ENCODE measurements at regions not wholly inside any gene's neighbourhood (a gene's known extent, or its start where the extent isn't known, plus 50 kb on each side); places are given as distances from the start of the nearest gene placed in this dataset.

DNA sequence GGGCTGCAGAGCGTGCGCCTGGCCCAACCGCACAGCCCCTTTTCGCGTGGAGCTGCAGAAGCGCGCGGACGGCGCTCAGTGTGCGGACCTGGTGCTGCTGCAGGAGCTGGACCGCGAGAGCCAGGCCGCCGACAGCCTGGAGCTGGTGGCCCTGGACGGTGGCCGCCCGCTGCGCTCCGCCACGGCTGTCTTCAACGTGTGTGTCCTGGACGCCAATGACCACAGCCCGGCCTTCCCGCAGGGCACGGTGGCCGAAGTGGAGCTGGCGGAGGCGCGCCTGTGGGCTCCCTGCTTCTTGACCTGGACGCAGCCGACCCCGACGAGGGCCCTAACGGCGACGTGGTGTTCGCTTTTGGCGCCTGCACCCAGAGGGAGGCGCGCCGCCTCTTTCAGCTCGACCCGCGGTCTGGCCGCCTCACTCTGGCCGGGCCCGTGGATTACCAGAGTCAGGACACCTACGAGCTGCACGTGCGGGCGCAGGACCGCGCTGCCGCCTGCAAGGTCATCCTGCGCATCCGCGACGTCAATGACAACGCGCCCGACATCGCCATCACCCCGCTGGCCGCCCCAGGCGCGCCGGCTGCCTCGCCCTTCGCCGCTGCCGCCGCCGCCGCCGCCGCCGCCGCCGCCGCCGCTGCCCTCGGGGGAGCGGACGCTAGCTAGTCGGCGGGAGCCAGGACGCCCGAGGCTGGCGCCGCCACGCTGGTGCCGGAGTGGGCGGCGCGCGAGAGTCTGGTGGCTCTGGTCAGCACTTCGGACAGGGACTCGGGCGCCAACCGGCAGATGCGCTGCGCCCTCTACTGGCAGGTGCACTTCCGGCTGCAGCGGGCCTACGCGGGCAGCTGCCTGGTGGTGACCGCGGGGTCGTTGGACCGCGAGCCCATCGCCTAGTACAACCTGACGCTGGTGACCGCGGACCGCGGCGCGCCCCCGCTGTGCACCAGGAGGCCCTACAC, 172.2 kb downstream of the OLFM4 start:
- WGBS (ENCODE audit: extremely low coverage, insufficient read length, low lambda C conversion rate) = no CpG with 5 or more reads among the region's 121 CpGs

More for the DNA sequence above, 172.2 kb downstream of the OLFM4 start:
- Histone ChIP-seq H3K27me3 (ENCODE audit: insufficient read depth, low read length) (no peaks in the 10 kb centered on the region; the same call in 1 of the 2 replicates), H3K9ac (ENCODE audit: extremely low read depth, insufficient read length, low read length) (no peak overlapping the region), H3K4me2 (ENCODE audit: insufficient read depth, insufficient read length, low read length) (peak overlapping the region; percentile 44), H2BK15ac (ENCODE audit: low read depth, low read length) (no peak overlapping the region), H3K27ac (ENCODE audit: insufficient read length, low read depth, low read length) (no peak overlapping the region), H2BK20ac (ENCODE audit: low read depth, low read length, poor library complexity, severe bottlenecking) (no peak overlapping the region), H4K20me1 (ENCODE audit: control insufficient read depth, insufficient read depth, insufficient read length) (no peaks in the 10 kb centered on the region), H4K5ac (ENCODE audit: insufficient read length, low read depth, low read length) (no peak overlapping the region), H3K4ac (ENCODE audit: low read depth, low read length) (no peak overlapping the region), H3K9me3 (ENCODE audit: control insufficient read depth, low read depth, low read length) (no peaks in the 10 kb centered on the region), H3K4me1 (ENCODE audit: insufficient read depth, low read length) (no peaks in the 10 kb centered on the region), H3T11ph (ENCODE audit: low read length) (no peak overlapping the region), H3K23ac (ENCODE audit: insufficient read length, low read depth, low read length) (no peak overlapping the region), H4K91ac (ENCODE audit: insufficient read length, low read depth, low read length) (no peak overlapping the region), H3K18ac (ENCODE audit: insufficient read length, low read depth, low read length) (no peak overlapping the region), H3K56ac (ENCODE audit: insufficient read length, low read depth, low read length) (no peak overlapping the region), H4K8ac (replicated peaks; ENCODE audit: insufficient read length, low read depth, low read length) (no peak overlapping the region), H2AK5ac (ENCODE audit: insufficient read length, low read length) (no peak overlapping the region), H2BK120ac (ENCODE audit: low read depth, low read length, poor library complexity, severe bottlenecking) (no peak overlapping the region), H3K23me2 (ENCODE audit: insufficient read length, low read depth, low read length, poor library complexity, severe bottlenecking) (peaks cover 8% of the 10 kb centered on the region), H2AFZ (ENCODE audit: low read length) (no peak overlapping the region), H2BK5ac (ENCODE audit: insufficient read length, low read length) (no peak overlapping the region), H3K14ac (ENCODE audit: insufficient read depth, low read length) (no peak overlapping the region; the same call in 1 of the 2 replicates), H3K79me2 (ENCODE audit: insufficient read depth, low read length) (no peaks in the 10 kb centered on the region), H2BK12ac (ENCODE audit: insufficient read length, low read depth, low read length) (no peak overlapping the region), H3K79me1 (ENCODE audit: insufficient read depth, low read depth, low read length, poor library complexity, severe bottlenecking) (no peaks in the 10 kb centered on the region)
- Mint-ChIP-seq H3K4me1 (peaks cover 4 to 7% of the 10 kb centered on the region in 2 experiments; a peak in 3 of 4 replicates), H3K4me3 (peak overlapping the region; percentile 59 to 77), H3K27me3 (ENCODE audit: low read depth) (peaks cover 65% of the 10 kb centered on the region), H3K36me3 (ENCODE audit: insufficient read depth in 1 of 3, low read depth in 3 of 3) (no peaks in the 10 kb centered on the region; a peak in 1 of 7 replicates), H3K9me3 (no peaks in the 10 kb centered on the region), H3K27ac (no peak overlapping the region)
- peak; percentile 89 for DNase-seq
- TF ChIP-seq, protein P1, sequence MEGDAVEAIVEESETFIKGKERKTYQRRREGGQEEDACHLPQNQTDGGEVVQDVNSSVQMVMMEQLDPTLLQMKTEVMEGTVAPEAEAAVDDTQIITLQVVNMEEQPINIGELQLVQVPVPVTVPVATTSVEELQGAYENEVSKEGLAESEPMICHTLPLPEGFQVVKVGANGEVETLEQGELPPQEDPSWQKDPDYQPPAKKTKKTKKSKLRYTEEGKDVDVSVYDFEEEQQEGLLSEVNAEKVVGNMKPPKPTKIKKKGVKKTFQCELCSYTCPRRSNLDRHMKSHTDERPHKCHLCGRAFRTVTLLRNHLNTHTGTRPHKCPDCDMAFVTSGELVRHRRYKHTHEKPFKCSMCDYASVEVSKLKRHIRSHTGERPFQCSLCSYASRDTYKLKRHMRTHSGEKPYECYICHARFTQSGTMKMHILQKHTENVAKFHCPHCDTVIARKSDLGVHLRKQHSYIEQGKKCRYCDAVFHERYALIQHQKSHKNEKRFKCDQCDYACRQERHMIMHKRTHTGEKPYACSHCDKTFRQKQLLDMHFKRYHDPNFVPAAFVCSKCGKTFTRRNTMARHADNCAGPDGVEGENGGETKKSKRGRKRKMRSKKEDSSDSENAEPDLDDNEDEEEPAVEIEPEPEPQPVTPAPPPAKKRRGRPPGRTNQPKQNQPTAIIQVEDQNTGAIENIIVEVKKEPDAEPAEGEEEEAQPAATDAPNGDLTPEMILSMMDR (conservative IDR thresholded peaks at IDR 0.05) = peak; percentile 92

All from H9 (cell line).